MCF 10A (cell line): ENCODE measurements at regions not wholly inside any gene's neighbourhood (a gene's known extent, or its start where the extent isn't known, plus 50 kb on each side); places are given as distances from the start of the nearest gene placed in this dataset.

Experiments
- BruUV-seq: library from RNA; stranded (reverse); fragments of 400-500 nt; replicated peaks from 2 replicates; lab custom pipeline; 2021; lab: Mats Ljungman, UMichigan
- CTCF ChIA-PET: fragments of 300-600 bp; sonication (Branson Sonifier 250); formaldehyde crosslinking; extraction: SDS; loops from one replicate; lab custom pipeline; 2021; ENCODE audit warnings: antibody characterized with exemption, inconsistent platforms; lab: Yijun Ruan, JAX
- POLR2A ChIA-PET: fragments of 300-600, 350-650 bp; sonication (Branson Sonifier 250); formaldehyde crosslinking; extraction: SDS; loops from one replicate; lab custom pipeline; 2020; ENCODE audit warnings: antibody characterized with exemption, inconsistent platforms; lab: Yijun Ruan, JAX
- DNase-seq: peaks from one replicate; pipeline ENCODE4 v3.0.0-alpha.2; 2018; ENCODE audit not compliant: unreplicated experiment
- H3K27ac Mint-ChIP-seq: one replicate; pipeline ENCODE4 v1.8.0; 2022; ENCODE audit warnings: mild to moderate bottlenecking, low read depth, mixed read lengths; ENCODE audit not compliant: unreplicated experiment
- H3K27me3 Mint-ChIP-seq: one replicate; pipeline ENCODE4 v1.8.0; 2022; ENCODE audit warnings: mixed read lengths; ENCODE audit not compliant: insufficient read depth, unreplicated experiment
- H3K36me3 Mint-ChIP-seq: one replicate; pipeline ENCODE4 v1.8.0; 2022; ENCODE audit warnings: mild to moderate bottlenecking, moderate library complexity, mixed read lengths; ENCODE audit not compliant: insufficient read depth, unreplicated experiment
- H3K4me1 Mint-ChIP-seq: one replicate; pipeline ENCODE4 v1.8.0; 2022; ENCODE audit warnings: mixed read lengths; ENCODE audit not compliant: insufficient read depth, unreplicated experiment
- H3K4me3 Mint-ChIP-seq: one replicate; pipeline ENCODE4 v1.8.0; 2022; ENCODE audit warnings: mild to moderate bottlenecking, moderate library complexity, mixed read lengths; ENCODE audit not compliant: unreplicated experiment
- H3K9me3 Mint-ChIP-seq: one replicate; pipeline ENCODE4 v1.8.0; 2022; ENCODE audit warnings: mixed read lengths; ENCODE audit not compliant: unreplicated experiment
- intact Hi-C: fragments of 100-400 bp; cut with micrococcal nuclease; formaldehyde crosslinking; loops from 2 replicates; pipeline ENCODE4 v1.14.1; 2022
- TF ChIP-seq, protein P1 (sequence below): fragments of 200-600 bp; IDR thresholded peaks from one replicate; pipeline ENCODE4 v1.8.0; 2022; ENCODE audit warnings: antibody characterized with exemption, mild to moderate bottlenecking; ENCODE audit not compliant: unreplicated experiment

GRCh38 chr2:185640588-185640987, 98.0 kb upstream of the FSIP2 start:
- H3K9me3 Mint-ChIP-seq = no peaks in the 10 kb centered on the region
- no peaks in the 10 kb centered on the region for H3K36me3 Mint-ChIP-seq
- TF ChIP-seq, protein P1, sequence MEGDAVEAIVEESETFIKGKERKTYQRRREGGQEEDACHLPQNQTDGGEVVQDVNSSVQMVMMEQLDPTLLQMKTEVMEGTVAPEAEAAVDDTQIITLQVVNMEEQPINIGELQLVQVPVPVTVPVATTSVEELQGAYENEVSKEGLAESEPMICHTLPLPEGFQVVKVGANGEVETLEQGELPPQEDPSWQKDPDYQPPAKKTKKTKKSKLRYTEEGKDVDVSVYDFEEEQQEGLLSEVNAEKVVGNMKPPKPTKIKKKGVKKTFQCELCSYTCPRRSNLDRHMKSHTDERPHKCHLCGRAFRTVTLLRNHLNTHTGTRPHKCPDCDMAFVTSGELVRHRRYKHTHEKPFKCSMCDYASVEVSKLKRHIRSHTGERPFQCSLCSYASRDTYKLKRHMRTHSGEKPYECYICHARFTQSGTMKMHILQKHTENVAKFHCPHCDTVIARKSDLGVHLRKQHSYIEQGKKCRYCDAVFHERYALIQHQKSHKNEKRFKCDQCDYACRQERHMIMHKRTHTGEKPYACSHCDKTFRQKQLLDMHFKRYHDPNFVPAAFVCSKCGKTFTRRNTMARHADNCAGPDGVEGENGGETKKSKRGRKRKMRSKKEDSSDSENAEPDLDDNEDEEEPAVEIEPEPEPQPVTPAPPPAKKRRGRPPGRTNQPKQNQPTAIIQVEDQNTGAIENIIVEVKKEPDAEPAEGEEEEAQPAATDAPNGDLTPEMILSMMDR = no peak
- no peak overlapping the region for H3K4me3 Mint-ChIP-seq
- POLR2A ChIA-PET = interaction anchor here (0.6 kb wide), 1 partner anchor 93 kb away, joined by 3 read pairs; no protein-coding TSS in a partner anchor
- no peak for DNase-seq
- CTCF ChIA-PET = interaction anchor here (1.1 kb wide), 1 partner anchor 12 kb away, joined by 5 read pairs; no protein-coding TSS in a partner anchor
- no peaks in the 10 kb centered on the region for H3K27me3 Mint-ChIP-seq
- H3K4me1 Mint-ChIP-seq = no peaks in the 10 kb centered on the region
- no TSS peak for BruUV-seq
- H3K27ac Mint-ChIP-seq = no peak overlapping the region
- intact Hi-C loops = no loop called here

DNA sequence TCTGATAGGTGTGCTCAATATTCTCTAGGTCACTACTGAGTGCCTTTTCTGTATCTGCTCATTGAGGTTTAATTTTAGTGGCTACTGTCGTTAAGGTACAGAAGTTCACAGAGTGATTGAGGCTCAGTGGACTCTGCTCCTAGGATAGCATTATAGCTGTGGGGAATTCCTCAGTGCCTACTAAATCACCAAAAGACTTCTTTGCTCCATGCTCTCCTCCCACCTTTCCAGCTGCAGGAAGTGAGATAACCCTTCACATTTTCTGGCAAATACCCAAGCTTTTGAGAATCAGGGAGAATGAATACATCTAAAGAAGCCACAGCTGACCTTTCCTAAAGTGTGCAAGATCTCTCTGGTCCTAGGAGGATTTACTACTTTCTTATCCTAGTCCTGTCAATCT, 95.2 kb upstream of the FSIP2 start:
- CTCF ChIA-PET = no interaction called here
- H3K4me1 Mint-ChIP-seq = no peaks in the 10 kb centered on the region
- no peaks in the 10 kb centered on the region for H3K36me3 Mint-ChIP-seq
- no peak overlapping the region for H3K4me3 Mint-ChIP-seq
- POLR2A ChIA-PET = no interaction called here
- intact Hi-C loops = no loop called here
- no peaks in the 10 kb centered on the region for H3K27me3 Mint-ChIP-seq
- H3K9me3 Mint-ChIP-seq = no peaks in the 10 kb centered on the region
- H3K27ac Mint-ChIP-seq = no peak overlapping the region
- DNase-seq = no peak
- TF ChIP-seq, protein P1 = no peak
- BruUV-seq = no TSS peak

GRCh38 chr2:185644828-185645227, 93.8 kb upstream of the FSIP2 start:
- Mint-ChIP-seq H3K27ac (no peak overlapping the region), H3K4me3 (no peak overlapping the region), H3K27me3 (no peaks in the 10 kb centered on the region), H3K9me3 (no peaks in the 10 kb centered on the region), H3K36me3 (no peaks in the 10 kb centered on the region), H3K4me1 (no peaks in the 10 kb centered on the region)
- intact Hi-C loops = no loop called here
- DNase-seq = no peak
- no TSS peak for BruUV-seq
- POLR2A ChIA-PET = no interaction called here
- TF ChIP-seq, protein P1 = no peak
- CTCF ChIA-PET = no interaction called here

GRCh38 chr2:185645529-185645928, 93.1 kb upstream of the FSIP2 start:
- no peaks in the 10 kb centered on the region for H3K36me3 Mint-ChIP-seq
- POLR2A ChIA-PET = no interaction called here
- intact Hi-C loops = no loop called here
- TF ChIP-seq, protein P1 = no peak
- CTCF ChIA-PET = no interaction called here
- H3K27me3 Mint-ChIP-seq = no peaks in the 10 kb centered on the region
- no peaks in the 10 kb centered on the region for H3K9me3 Mint-ChIP-seq
- H3K27ac Mint-ChIP-seq = no peak overlapping the region
- no peaks in the 10 kb centered on the region for H3K4me1 Mint-ChIP-seq
- BruUV-seq = no TSS peak
- H3K4me3 Mint-ChIP-seq = no peak overlapping the region
- DNase-seq = no peak
